Neural cell (in vitro differentiated cells): ENCODE measurements at regions not wholly inside any gene's neighbourhood (a gene's known extent, or its start where the extent isn't known, plus 50 kb on each side); places are given as distances from the start of the nearest gene placed in this dataset.

Experiments used
- CTCF ChIP-seq: fragments of 450-650 bp; IDR thresholded peaks from 2 replicates; pipeline ENCODE4 v1.5.1; 2014; ENCODE audit warnings: antibody characterized with exemption, mild to moderate bottlenecking, moderate library complexity; ENCODE audit not compliant: poor library complexity, severe bottlenecking
- EP300 ChIP-seq: fragments of 450-650 bp; conservative IDR thresholded peaks from 2 replicates; pipeline ENCODE4 v1.6.1; 2014; ENCODE audit warnings: antibody characterized with exemption, mild to moderate bottlenecking, moderate library complexity; ENCODE audit not compliant: poor library complexity, severe bottlenecking
- EZH2 ChIP-seq: fragments of 200-600, 300-800 bp; shearing (Covaris generic), sonication (generic); IDR thresholded peaks from 2 replicates; pipeline ENCODE4 v1.6.1; 2014; ENCODE audit warnings: antibody characterized with exemption, low read length, borderline replicate concordance, mild to moderate bottlenecking; ENCODE audit not compliant: insufficient read depth, poor library complexity, severe bottlenecking
- POLR2AphosphoS5 ChIP-seq: IDR thresholded peaks from 2 replicates; pipeline ENCODE4 v1.6.1; 2012
- REST ChIP-seq: IDR thresholded peaks from 2 replicates; pipeline ENCODE4 v1.6.1; 2012; ENCODE audit warnings: borderline replicate concordance
- TAF1 ChIP-seq: IDR thresholded peaks from 2 replicates; pipeline ENCODE4 v1.6.1; 2012; ENCODE audit warnings: low read depth

- TF ChIP-seq CTCF (no peak), TAF1 (no peak), POLR2AphosphoS5 (no peak), EP300 (no peak), REST (no peak), EZH2 (no peak)
These were observed 254.6 kb downstream of the COG6 start for GRCh38 chr13:39910041-39910440.
